ENCODE measurements at regions not wholly inside any gene's neighbourhood (a gene's known extent, or its start where the extent isn't known, plus 50 kb on each side); places are given as distances from the start of the nearest gene placed in this dataset.

DNA sequence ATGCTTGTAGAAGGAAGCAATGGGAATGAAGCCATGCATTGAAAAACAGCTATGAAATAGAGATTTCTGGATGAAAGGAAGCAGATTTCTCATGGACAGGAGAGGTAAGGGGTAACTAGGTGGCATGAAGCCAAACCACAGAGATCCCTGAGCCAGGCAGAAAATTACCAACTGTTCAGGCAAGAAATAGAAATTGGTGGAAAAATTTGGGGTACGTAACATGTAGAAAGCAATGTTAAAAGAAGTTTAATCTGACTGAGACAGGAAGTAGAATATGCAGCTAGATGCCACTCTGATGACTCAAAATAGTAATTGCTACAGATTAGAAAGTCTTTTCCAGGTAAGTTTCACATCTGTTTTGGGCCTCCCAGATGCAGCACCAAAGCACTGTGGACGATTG lies 928.5 kb upstream of the CELF4 start:
- TF ChIP-seq, protein P1, sequence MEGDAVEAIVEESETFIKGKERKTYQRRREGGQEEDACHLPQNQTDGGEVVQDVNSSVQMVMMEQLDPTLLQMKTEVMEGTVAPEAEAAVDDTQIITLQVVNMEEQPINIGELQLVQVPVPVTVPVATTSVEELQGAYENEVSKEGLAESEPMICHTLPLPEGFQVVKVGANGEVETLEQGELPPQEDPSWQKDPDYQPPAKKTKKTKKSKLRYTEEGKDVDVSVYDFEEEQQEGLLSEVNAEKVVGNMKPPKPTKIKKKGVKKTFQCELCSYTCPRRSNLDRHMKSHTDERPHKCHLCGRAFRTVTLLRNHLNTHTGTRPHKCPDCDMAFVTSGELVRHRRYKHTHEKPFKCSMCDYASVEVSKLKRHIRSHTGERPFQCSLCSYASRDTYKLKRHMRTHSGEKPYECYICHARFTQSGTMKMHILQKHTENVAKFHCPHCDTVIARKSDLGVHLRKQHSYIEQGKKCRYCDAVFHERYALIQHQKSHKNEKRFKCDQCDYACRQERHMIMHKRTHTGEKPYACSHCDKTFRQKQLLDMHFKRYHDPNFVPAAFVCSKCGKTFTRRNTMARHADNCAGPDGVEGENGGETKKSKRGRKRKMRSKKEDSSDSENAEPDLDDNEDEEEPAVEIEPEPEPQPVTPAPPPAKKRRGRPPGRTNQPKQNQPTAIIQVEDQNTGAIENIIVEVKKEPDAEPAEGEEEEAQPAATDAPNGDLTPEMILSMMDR (IDR thresholded peaks at IDR 0.05; ENCODE audit: low read length): no peak
- TF ChIP-seq EZH2 (IDR thresholded peaks at IDR 0.05; ENCODE audit: borderline replicate concordance, low read length): no peak
